ENCODE measurements at regions not wholly inside any gene's neighbourhood (a gene's known extent, or its start where the extent isn't known, plus 50 kb on each side); places are given as distances from the start of the nearest gene placed in this dataset.

GRCh38 chr2:240349133-240350005 is 86.1 kb upstream of the GPC1 start:
- intact Hi-C loops (cut with DNase I; ENCODE audit: low total_unique reads) = no loop called here
- no peaks in the 10 kb centered on the region for H3K27me3 ChIP-seq
- in situ Hi-C loops (cut with MboI; ENCODE audit: low pct_ligation_motif_present in 1 of 4, low pct_unique_long_range_greater_than_20kb in 1 of 4, low sequenced_read_pairs in 3 of 4) = no loop called here
- no peak overlapping the region for H3K27ac ChIP-seq
- no peaks in the 10 kb centered on the region for H3K36me3 ChIP-seq
- H3K9me3 ChIP-seq = no peaks in the 10 kb centered on the region
- no peak for DNase-seq
- H3K4me1 ChIP-seq = peaks cover 0 to 2% (median 0%) of the 10 kb centered on the region in 4 donors
- no peak overlapping the region for H3K4me3 ChIP-seq
- 79 to 83% methylated on average over 11 to 29 of the region's 29 CpGs for WGBS, 2 donors (ENCODE audit: low coverage in 1 of 2)
- no peak for TF ChIP-seq POLR2AphosphoS5 (IDR thresholded peaks at IDR 0.05)
- no peak for TF ChIP-seq POLR2A (IDR thresholded peaks at IDR 0.05)
- TF ChIP-seq CTCF (IDR thresholded peaks at IDR 0.05) = no peak
- no peak for TF ChIP-seq EP300 (IDR thresholded peaks at IDR 0.05; ENCODE audit: low read depth)

- 92% methylated on average over 8 of the region's 8 CpGs; no CpG with 5 or more reads in 1 of the 2 donors for WGBS, 2 donors (ENCODE audit: low coverage in 1 of 2)
- in situ Hi-C loops (cut with MboI; ENCODE audit: low pct_ligation_motif_present in 1 of 4, low pct_unique_long_range_greater_than_20kb in 1 of 4, low sequenced_read_pairs in 3 of 4) (no loop called here), intact Hi-C loops (cut with DNase I; ENCODE audit: low total_unique reads) (no loop called here)
- Histone ChIP-seq H3K27ac (no peak overlapping the region), H3K36me3 (no peaks in the 10 kb centered on the region), H3K9me3 (no peaks in the 10 kb centered on the region), H3K27me3 (no peaks in the 10 kb centered on the region), H3K4me3 (no peak overlapping the region), H3K4me1 (peaks cover 0 to 2% (median 0%) of the 10 kb centered on the region in 4 donors)
- DNase-seq = no peak
- TF ChIP-seq CTCF (IDR thresholded peaks at IDR 0.05) (no peak), POLR2A (IDR thresholded peaks at IDR 0.05) (no peak), POLR2AphosphoS5 (IDR thresholded peaks at IDR 0.05) (no peak)
Measured at GRCh38 chr2:240350006-240350355, 85.5 kb upstream of the GPC1 start.

GRCh38 chr2:240350696-240351087 is 84.8 kb upstream of the GPC1 start:
- TF ChIP-seq POLR2AphosphoS5 (IDR thresholded peaks at IDR 0.05) = no peak
- TF ChIP-seq CTCF (IDR thresholded peaks at IDR 0.05) = no peak
- no peak for TF ChIP-seq POLR2A (IDR thresholded peaks at IDR 0.05)
- no peak for TF ChIP-seq EP300 (IDR thresholded peaks at IDR 0.05; ENCODE audit: low read depth)
- no peaks in the 10 kb centered on the region for H3K9me3 ChIP-seq
- no peak overlapping the region for H3K4me3 ChIP-seq
- in situ Hi-C loops (cut with MboI; ENCODE audit: low pct_ligation_motif_present in 1 of 4, low pct_unique_long_range_greater_than_20kb in 1 of 4, low sequenced_read_pairs in 3 of 4) = no loop called here
- peaks cover 0 to 2% (median 0%) of the 10 kb centered on the region in 4 donors for H3K4me1 ChIP-seq
- WGBS, 2 donors (ENCODE audit: low coverage in 1 of 2) = 80% methylated on average over 1 to 14 of the region's 15 CpGs
- no peak for DNase-seq
- no peaks in the 10 kb centered on the region for H3K36me3 ChIP-seq
- H3K27me3 ChIP-seq = no peaks in the 10 kb centered on the region
- H3K27ac ChIP-seq = no peak overlapping the region
- intact Hi-C loops (cut with DNase I; ENCODE audit: low total_unique reads) = no loop called here

GRCh38 chr2:240351088-240351741 is 84.2 kb upstream of the GPC1 start:
- Histone ChIP-seq H3K4me1 (peaks cover 0 to 2% (median 0%) of the 10 kb centered on the region in 4 donors), H3K36me3 (no peaks in the 10 kb centered on the region), H3K9me3 (no peaks in the 10 kb centered on the region), H3K27ac (peak overlapping the region in 1 of 4 donors; percentile 25), H3K27me3 (no peaks in the 10 kb centered on the region), H3K4me3 (no peak overlapping the region)
- DNase-seq = no peak
- in situ Hi-C loops (cut with MboI; ENCODE audit: low pct_ligation_motif_present in 1 of 4, low pct_unique_long_range_greater_than_20kb in 1 of 4, low sequenced_read_pairs in 3 of 4) = no loop called here
- intact Hi-C loops (cut with DNase I; ENCODE audit: low total_unique reads) = no loop called here
- 14 to 70% methylated on average over 4 to 28 of the region's 28 CpGs for WGBS, 2 donors (ENCODE audit: low coverage in 1 of 2)
- TF ChIP-seq POLR2A (IDR thresholded peaks at IDR 0.05) (no peak), CTCF (IDR thresholded peaks at IDR 0.05) (no peak), POLR2AphosphoS5 (IDR thresholded peaks at IDR 0.05) (peak in 2 of 3 donors; percentile 42 to 43), EP300 (IDR thresholded peaks at IDR 0.05; ENCODE audit: low read depth) (no peak)
